ENCODE measurements at regions not wholly inside any gene's neighbourhood (a gene's known extent, or its start where the extent isn't known, plus 50 kb on each side); places are given as distances from the start of the nearest gene placed in this dataset.

DNA sequence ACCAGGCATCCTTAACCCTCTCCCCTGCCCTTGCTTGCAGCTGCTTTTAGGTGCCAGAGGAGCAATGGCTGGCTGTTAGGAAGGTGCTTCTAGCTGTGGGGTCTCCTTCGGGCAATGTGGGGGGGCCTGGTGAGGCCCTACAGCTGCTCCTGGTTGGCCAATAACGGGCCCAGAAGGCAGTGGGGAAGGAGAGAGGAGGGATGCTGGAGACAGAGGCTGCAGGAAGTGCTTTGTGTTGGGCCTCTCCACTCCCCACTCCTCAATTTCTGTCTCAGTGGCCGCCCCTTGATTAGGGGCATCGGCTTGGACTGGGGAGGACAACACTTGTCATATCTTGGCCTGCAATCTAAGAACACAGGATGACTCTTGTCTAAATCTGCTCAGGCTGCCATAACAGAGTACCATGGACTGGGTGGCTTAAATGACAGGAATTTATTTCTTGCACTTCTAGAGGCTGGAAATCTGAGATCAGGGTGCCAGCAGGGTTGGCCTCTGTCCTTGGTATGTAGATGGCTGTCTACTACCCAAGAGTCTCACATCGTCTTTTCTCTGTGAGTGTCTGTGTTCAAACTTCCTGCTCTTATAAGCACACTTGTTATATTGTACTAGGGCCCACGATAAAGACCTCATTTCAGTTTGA, 374.3 kb downstream of the MID1IP1 start:
- no peak overlapping the region for H3K4me3 ChIP-seq (ENCODE audit: low read depth, low read length)
- DNase-seq (ENCODE audit: low read depth), result no peak
- TF ChIP-seq, protein P1, sequence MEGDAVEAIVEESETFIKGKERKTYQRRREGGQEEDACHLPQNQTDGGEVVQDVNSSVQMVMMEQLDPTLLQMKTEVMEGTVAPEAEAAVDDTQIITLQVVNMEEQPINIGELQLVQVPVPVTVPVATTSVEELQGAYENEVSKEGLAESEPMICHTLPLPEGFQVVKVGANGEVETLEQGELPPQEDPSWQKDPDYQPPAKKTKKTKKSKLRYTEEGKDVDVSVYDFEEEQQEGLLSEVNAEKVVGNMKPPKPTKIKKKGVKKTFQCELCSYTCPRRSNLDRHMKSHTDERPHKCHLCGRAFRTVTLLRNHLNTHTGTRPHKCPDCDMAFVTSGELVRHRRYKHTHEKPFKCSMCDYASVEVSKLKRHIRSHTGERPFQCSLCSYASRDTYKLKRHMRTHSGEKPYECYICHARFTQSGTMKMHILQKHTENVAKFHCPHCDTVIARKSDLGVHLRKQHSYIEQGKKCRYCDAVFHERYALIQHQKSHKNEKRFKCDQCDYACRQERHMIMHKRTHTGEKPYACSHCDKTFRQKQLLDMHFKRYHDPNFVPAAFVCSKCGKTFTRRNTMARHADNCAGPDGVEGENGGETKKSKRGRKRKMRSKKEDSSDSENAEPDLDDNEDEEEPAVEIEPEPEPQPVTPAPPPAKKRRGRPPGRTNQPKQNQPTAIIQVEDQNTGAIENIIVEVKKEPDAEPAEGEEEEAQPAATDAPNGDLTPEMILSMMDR (conservative IDR thresholded peaks at IDR 0.05; ENCODE audit: low read depth, low read length), result no peak

DNA sequence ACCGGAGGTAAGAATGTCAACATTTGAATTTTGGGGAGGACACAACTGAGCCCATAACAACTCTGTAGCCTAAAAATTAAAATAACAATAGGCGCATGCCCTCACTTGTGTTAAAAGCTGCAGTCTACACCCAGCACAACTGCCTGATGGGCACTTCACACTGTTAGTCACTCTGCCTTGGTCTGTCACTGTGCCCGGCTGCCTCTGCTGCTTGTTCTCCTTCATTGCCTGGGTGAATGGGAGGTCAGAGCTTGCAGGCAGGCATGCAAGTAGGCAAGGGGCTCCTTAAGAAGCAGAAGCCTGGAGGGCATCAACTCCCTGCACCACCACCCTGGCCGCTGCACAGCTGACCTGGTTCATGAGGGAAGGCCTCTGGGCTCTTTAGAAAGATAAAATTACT, 374.8 kb downstream of the MID1IP1 start:
- TF ChIP-seq, protein P1 (conservative IDR thresholded peaks at IDR 0.05; ENCODE audit: low read depth, low read length), result no peak
- H3K4me3 ChIP-seq (ENCODE audit: low read depth, low read length), result no peak overlapping the region
- DNase-seq (ENCODE audit: low read depth), result no peak

DNA sequence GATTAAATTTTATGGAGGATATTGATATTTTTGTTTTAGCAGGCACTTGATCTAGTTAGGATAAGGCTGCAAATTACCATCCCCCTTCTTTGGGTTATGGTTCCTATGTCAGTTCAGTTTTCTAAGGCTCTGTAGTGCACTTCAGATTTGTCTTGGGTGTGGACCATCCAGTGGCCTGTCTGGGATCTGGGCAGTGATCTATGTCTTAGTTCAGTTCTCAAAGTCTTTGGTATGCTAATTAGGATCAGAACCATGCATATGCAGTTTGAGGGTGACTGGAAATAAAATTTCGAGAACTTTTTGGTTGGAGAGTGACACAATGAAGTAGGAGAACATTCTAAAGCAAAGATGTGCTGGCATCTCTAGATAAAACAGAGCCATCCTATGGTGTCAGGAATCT, 388.2 kb downstream of the MID1IP1 start:
- DNase-seq (ENCODE audit: low read depth), result no peak
- TF ChIP-seq, protein P1 (conservative IDR thresholded peaks at IDR 0.05; ENCODE audit: low read depth, low read length), result no peak
- no peak overlapping the region for H3K4me3 ChIP-seq (ENCODE audit: low read depth, low read length)

DNA sequence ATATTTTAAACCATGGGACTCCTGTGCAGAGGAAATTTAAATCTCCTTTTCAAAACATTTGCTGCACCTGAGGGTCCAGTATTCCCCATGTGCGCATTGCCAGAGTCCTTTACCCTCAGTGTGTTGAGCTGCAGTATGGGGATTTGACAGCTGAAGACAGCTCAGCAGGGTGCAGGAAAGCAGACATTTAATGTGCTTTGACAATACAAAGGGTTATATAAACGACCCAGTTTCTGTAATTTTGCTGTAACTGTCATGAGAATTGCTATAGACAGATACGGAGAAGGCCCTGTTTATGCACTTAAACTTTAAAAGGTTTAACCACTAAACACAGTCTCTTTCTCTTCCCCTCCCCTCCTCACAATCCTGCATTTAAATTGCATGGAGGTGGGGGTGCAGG, 393.4 kb downstream of the MID1IP1 start:
- DNase-seq (ENCODE audit: low read depth), result no peak
- H3K4me3 ChIP-seq (ENCODE audit: low read depth, low read length), result no peak overlapping the region
- TF ChIP-seq, protein P1 (conservative IDR thresholded peaks at IDR 0.05; ENCODE audit: low read depth, low read length), result no peak

GRCh38 chrX:39195156-39195555, 393.9 kb downstream of the MID1IP1 start:
- no peak overlapping the region for H3K4me3 ChIP-seq (ENCODE audit: low read depth, low read length)
- TF ChIP-seq, protein P1 (conservative IDR thresholded peaks at IDR 0.05; ENCODE audit: low read depth, low read length), result no peak
- no peak for DNase-seq (ENCODE audit: low read depth)

DNA sequence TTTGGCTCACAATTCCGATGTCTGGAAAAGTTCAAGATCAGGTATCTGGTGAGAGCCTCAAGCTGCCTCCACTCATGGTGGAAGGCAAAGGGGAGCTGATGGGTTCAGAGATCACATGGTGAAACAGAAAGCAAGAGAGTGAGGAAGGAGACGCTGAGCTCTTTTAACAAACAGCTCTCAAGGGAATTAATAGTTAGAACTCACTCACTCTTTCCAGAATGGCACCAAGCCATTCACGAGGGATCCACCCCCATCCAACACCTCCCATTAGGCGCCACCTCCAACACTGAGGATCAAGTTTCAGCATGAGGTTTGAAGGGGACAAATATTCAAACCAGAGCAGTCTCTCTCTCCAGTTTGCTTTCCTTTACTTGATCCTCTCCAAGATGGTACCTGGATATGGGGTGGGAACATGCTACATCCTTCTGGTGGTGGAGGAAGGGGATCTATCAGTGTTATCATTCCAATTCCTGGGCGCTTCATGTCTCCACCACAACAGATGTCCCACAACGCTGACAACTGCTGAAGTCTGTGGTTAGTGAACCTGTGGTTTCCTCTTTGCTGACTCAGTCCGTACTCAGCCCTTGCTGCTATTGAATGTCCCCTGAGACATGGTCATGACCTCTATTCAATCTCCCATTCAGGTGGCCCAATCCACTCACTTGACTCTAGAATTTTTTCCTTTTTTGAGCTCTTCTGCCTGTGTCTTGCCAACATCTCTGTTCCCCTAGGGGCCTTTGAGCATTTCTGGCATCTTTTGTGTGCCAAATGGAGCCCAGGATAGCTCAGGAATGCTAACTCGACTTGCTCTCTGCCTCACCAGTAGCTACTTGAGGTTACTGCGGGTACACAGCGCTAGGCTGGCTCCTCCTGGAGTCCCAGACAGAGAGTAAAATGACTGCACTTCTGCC, 395.2 kb downstream of the MID1IP1 start:
- no peak overlapping the region for H3K4me3 ChIP-seq (ENCODE audit: low read depth, low read length)
- DNase-seq (ENCODE audit: low read depth), result no peak
- TF ChIP-seq, protein P1 (conservative IDR thresholded peaks at IDR 0.05; ENCODE audit: low read depth, low read length), result no peak
